ENCODE measurements at regions not wholly inside any gene's neighbourhood (a gene's known extent, or its start where the extent isn't known, plus 50 kb on each side); places are given as distances from the start of the nearest gene placed in this dataset.
"Not testable (repeated sequence)": the region's sequence is repeated elsewhere in the genome, so short reads cannot be mapped to it uniquely, and the experiment has no call there.

DNA sequence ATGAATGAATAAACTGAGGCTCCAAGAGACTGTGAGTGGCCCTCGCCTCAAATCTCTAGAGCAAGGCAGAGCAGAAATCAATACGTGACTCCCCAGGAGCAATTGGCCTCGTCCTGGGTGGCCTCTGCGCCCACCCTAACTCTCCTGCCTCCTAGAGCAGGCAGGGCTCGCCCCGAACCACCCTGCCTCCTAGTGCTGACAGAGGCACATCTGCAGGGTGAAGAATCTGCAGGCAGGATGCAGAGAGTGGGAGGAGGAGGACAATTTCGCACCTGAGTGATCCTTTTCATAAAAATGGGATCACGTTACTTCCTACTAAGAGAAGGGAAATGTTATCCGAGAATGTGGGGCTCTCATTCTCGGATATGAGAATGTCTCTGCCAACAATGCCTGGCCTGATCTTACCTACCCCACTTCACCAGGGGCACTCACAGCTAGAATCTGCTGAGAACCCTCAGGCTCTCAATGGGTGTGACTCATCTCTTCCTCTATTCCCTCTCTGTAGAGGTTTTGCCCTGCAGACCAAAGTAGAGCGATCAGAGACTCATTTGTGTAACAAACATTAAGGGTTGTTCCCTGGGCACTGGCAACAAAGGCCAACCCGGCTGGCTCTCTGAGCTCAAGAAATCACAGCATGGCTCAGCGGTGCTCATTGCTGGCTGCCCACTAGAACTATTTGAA is 61.7 kb upstream of the BCL2L14 start:
- Histone ChIP-seq H3K27ac (ENCODE audit: extremely low read depth, low read depth, low read length) (no peak overlapping the region), H3K4me3 (ENCODE audit: low read depth, low read length) (no peak overlapping the region), H3K9me3 (ENCODE audit: control insufficient read depth, insufficient read depth, low read depth, low read length) (no peaks in the 10 kb centered on the region), H3K4me1 (ENCODE audit: control insufficient read depth, insufficient read depth, low read length) (peaks cover 8% of the 10 kb centered on the region; the same call in 1 of the 2 replicates), H3K36me3 (ENCODE audit: control insufficient read depth in 2 of 2, insufficient read depth in 1 of 2, low read length in 2 of 2) (no peaks in the 10 kb centered on the region)
- CTCF ChIA-PET = interaction anchor here (0.6 to 3.1 kb wide), 12 partner anchors 11 to 1376 kb away, joined by 3 to 12 read pairs (median 4); no protein-coding TSS in a partner anchor
- TF ChIP-seq ZBTB21 (tag by site-specific recombination; IDR thresholded peaks at IDR 0.05) (0 out of 2 replicates have a peak, but pooled peaks have one; percentile 10), ZNF600 (tag by site-specific recombination; IDR thresholded peaks at IDR 0.05) (0 out of 2 replicates have a peak, but pooled peaks have one; percentile 45), ZFHX2 (tag by site-specific recombination; conservative IDR thresholded peaks at IDR 0.05) (peak; percentile 57), ZNF830 (tag by site-specific recombination; IDR thresholded peaks at IDR 0.05; ENCODE audit: low read depth) (no peak), ZFP69B (tag by site-specific recombination; IDR thresholded peaks at IDR 0.05) (no peak), ZBTB17 (tag by site-specific recombination; IDR thresholded peaks at IDR 0.05) (peak; percentile 81), SP3 (tag by site-specific recombination; IDR thresholded peaks at IDR 0.05) (no peak), ZIC2 (tag by site-specific recombination; IDR thresholded peaks at IDR 0.05) (peak; percentile 38), FEZF1 (tag by site-specific recombination; IDR thresholded peaks at IDR 0.05) (no peak), WT1 (tag by site-specific recombination; IDR thresholded peaks at IDR 0.05) (0 out of 2 replicates have a peak, but pooled peaks have one; percentile 31), ZNF221 (tag by site-specific recombination; IDR thresholded peaks at IDR 0.05; ENCODE audit: borderline replicate concordance) (no peak), TRIM28 (IDR thresholded peaks at IDR 0.05; ENCODE audit: borderline replicate concordance, low read length) (no peak), ZNF366 (tag by site-specific recombination; conservative IDR thresholded peaks at IDR 0.05) (no peak), GLIS1 (tag by site-specific recombination; IDR thresholded peaks at IDR 0.05) (peak; percentile 60), ZNF501 (tag by site-specific recombination; IDR thresholded peaks at IDR 0.05) (no peak), KLF8 (tag by site-specific recombination; IDR thresholded peaks at IDR 0.05) (no peak), ZNF24 (tag by site-specific recombination; IDR thresholded peaks at IDR 0.05) (no peak)
- TF ChIP-seq, protein P1, sequence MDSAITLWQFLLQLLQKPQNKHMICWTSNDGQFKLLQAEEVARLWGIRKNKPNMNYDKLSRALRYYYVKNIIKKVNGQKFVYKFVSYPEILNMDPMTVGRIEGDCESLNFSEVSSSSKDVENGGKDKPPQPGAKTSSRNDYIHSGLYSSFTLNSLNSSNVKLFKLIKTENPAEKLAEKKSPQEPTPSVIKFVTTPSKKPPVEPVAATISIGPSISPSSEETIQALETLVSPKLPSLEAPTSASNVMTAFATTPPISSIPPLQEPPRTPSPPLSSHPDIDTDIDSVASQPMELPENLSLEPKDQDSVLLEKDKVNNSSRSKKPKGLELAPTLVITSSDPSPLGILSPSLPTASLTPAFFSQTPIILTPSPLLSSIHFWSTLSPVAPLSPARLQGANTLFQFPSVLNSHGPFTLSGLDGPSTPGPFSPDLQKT (IDR thresholded peaks at IDR 0.05; ENCODE audit: borderline replicate concordance, low read depth, low read length) = no peak
- TF ChIP-seq, protein P2, sequence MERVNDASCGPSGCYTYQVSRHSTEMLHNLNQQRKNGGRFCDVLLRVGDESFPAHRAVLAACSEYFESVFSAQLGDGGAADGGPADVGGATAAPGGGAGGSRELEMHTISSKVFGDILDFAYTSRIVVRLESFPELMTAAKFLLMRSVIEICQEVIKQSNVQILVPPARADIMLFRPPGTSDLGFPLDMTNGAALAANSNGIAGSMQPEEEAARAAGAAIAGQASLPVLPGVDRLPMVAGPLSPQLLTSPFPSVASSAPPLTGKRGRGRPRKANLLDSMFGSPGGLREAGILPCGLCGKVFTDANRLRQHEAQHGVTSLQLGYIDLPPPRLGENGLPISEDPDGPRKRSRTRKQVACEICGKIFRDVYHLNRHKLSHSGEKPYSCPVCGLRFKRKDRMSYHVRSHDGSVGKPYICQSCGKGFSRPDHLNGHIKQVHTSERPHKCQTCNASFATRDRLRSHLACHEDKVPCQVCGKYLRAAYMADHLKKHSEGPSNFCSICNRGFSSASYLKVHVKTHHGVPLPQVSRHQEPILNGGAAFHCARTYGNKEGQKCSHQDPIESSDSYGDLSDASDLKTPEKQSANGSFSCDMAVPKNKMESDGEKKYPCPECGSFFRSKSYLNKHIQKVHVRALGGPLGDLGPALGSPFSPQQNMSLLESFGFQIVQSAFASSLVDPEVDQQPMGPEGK (tag by site-specific recombination; IDR thresholded peaks at IDR 0.05) = 0 out of 2 replicates have a peak, but pooled peaks have one; percentile 30
- TF ChIP-seq, protein P3, sequence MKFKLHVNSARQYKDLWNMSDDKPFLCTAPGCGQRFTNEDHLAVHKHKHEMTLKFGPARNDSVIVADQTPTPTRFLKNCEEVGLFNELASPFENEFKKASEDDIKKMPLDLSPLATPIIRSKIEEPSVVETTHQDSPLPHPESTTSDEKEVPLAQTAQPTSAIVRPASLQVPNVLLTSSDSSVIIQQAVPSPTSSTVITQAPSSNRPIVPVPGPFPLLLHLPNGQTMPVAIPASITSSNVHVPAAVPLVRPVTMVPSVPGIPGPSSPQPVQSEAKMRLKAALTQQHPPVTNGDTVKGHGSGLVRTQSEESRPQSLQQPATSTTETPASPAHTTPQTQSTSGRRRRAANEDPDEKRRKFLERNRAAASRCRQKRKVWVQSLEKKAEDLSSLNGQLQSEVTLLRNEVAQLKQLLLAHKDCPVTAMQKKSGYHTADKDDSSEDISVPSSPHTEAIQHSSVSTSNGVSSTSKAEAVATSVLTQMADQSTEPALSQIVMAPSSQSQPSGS (tag by site-specific recombination; IDR thresholded peaks at IDR 0.05; ENCODE audit: low read depth) = no peak
- POLR2A ChIA-PET = no interaction called here

DNA sequence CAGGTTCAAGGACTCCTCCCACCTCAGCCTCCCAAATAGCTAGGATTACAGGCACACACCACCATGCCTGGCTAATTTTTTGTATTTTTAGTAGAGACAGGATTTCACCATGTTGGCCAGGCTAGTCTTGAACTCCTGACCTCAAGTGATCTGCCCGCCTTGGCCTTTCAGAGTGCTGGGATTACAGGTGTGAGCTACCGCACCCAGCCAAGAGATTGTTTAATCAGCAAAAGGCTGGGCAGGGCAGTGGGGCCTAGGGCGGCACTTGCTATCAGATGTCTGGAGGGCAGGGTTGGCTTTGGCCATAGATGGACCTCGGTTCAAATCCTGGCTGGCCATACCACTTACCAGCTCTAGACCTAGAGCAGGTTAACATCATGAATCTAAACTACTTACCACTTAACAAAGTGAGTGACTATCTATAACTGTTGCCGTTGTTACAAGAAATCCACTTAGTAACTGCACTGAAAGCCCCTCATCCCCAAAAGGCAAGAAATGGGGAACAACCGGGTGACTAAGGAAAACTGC is 60.9 kb upstream of the BCL2L14 start:
- H3K36me3 ChIP-seq (ENCODE audit: control insufficient read depth in 2 of 2, insufficient read depth in 1 of 2, low read length in 2 of 2); H3K4me1 ChIP-seq (ENCODE audit: control insufficient read depth, insufficient read depth, low read length); POLR2A ChIA-PET; H3K4me3 ChIP-seq (ENCODE audit: low read depth, low read length); H3K9me3 ChIP-seq (ENCODE audit: control insufficient read depth, insufficient read depth, low read depth, low read length); H3K27ac ChIP-seq (ENCODE audit: extremely low read depth, low read depth, low read length): not testable (repeated sequence)
- CTCF ChIA-PET = interaction anchor here (0.6 to 3.1 kb wide), 9 partner anchors 16 to 1375 kb away, joined by 3 to 12 read pairs (median 4); no protein-coding TSS in a partner anchor
